ENCODE measurements at regions not wholly inside any gene's neighbourhood (a gene's known extent, or its start where the extent isn't known, plus 50 kb on each side); places are given as distances from the start of the nearest gene placed in this dataset.

DNA sequence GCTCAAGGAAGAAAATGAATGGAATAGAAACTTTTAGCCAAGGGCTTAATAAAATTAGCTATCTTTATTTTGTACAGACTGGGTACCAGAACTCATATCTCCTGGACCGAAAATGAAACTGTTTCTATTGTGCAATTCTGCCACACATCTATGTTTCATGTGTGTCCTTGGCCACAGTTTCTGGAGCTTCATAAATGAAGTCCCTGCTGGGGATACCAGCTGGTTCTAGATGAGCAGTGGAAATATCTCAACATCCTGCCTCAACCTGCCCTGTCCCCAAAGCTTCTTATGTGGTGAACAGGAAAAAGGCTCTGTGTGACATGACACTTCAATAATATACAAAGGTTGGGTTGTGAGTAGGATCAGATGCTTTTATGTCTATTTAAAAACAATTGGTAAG is 310.1 kb upstream of the SORCS1 start:
- no peak overlapping the region for H4K91ac ChIP-seq (ENCODE audit: insufficient read length, low read depth, low read length)

More for the DNA sequence above, 310.1 kb upstream of the SORCS1 start:
- H3K27ac ChIP-seq (ENCODE audit: insufficient read length, low read depth, low read length) = no peak overlapping the region
- no peaks in the 10 kb centered on the region for H3K4me1 ChIP-seq (ENCODE audit: insufficient read depth, low read length)
- H3K79me2 ChIP-seq (ENCODE audit: insufficient read depth, low read length) = no peaks in the 10 kb centered on the region
- Mint-ChIP-seq H3K36me3 (ENCODE audit: insufficient read depth in 1 of 3, low read depth in 3 of 3) (peaks cover 0 to 4% (median 2%) of the 10 kb centered on the region in 3 experiments; a peak in 4 of 7 replicates), H3K9me3 (peaks cover 3% of the 10 kb centered on the region in 2 experiments; a peak in 4 of 5 replicates), H3K27ac (no peak overlapping the region), H3K4me1 (no peaks in the 10 kb centered on the region; a peak in 1 of 4 replicates), H3K4me3 (no peak overlapping the region), H3K27me3 (ENCODE audit: low read depth) (no peaks in the 10 kb centered on the region)
- no peak overlapping the region for H3K9ac ChIP-seq (ENCODE audit: extremely low read depth, insufficient read length, low read length)
- no peak overlapping the region for H3K18ac ChIP-seq (ENCODE audit: insufficient read length, low read depth, low read length)
- no peak overlapping the region for H3K4me2 ChIP-seq (ENCODE audit: insufficient read depth, insufficient read length, low read length)
- no peak overlapping the region for H3K4ac ChIP-seq (ENCODE audit: low read depth, low read length)
- no peak overlapping the region for H4K5ac ChIP-seq (ENCODE audit: insufficient read length, low read depth, low read length)
- H4K8ac ChIP-seq (replicated peaks; ENCODE audit: insufficient read length, low read depth, low read length) = no peak overlapping the region
- no peak overlapping the region for H2BK20ac ChIP-seq (ENCODE audit: low read depth, low read length, poor library complexity, severe bottlenecking)
- no peaks in the 10 kb centered on the region for H4K20me1 ChIP-seq (ENCODE audit: control insufficient read depth, insufficient read depth, insufficient read length)
- no peak overlapping the region for H2BK5ac ChIP-seq (ENCODE audit: insufficient read length, low read length)
- H2BK15ac ChIP-seq (ENCODE audit: low read depth, low read length) = no peak overlapping the region
- no peaks in the 10 kb centered on the region for H3K27me3 ChIP-seq (ENCODE audit: insufficient read depth, low read length)
- no peak for DNase-seq
- no CpG with 5 or more reads among the region's 1 CpG for WGBS (ENCODE audit: extremely low coverage, insufficient read length, low lambda C conversion rate)
- no peak for TF ChIP-seq CTCF (conservative IDR thresholded peaks at IDR 0.05)
- H3T11ph ChIP-seq (ENCODE audit: low read length) = no peak overlapping the region
- H3K56ac ChIP-seq (ENCODE audit: insufficient read length, low read depth, low read length) = no peak overlapping the region
- H2BK120ac ChIP-seq (ENCODE audit: low read depth, low read length, poor library complexity, severe bottlenecking) = no peak overlapping the region
- H2AK5ac ChIP-seq (ENCODE audit: insufficient read length, low read length) = no peak overlapping the region
- no peak overlapping the region for H3K23ac ChIP-seq (ENCODE audit: insufficient read length, low read depth, low read length)
- no peak overlapping the region for H2AFZ ChIP-seq (ENCODE audit: low read length)
- H3K79me1 ChIP-seq (ENCODE audit: insufficient read depth, low read depth, low read length, poor library complexity, severe bottlenecking) = no peaks in the 10 kb centered on the region
- H3K14ac ChIP-seq (ENCODE audit: insufficient read depth, low read length) = no peak overlapping the region
- H3K23me2 ChIP-seq (ENCODE audit: insufficient read length, low read depth, low read length, poor library complexity, severe bottlenecking) = no peaks in the 10 kb centered on the region
- no peaks in the 10 kb centered on the region for H3K9me3 ChIP-seq (ENCODE audit: control insufficient read depth, low read depth, low read length)
- H2BK12ac ChIP-seq (ENCODE audit: insufficient read length, low read depth, low read length) = no peak overlapping the region

Measured in H9 (cell line).